ENCODE measurements at regions not wholly inside any gene's neighbourhood (a gene's known extent, or its start where the extent isn't known, plus 50 kb on each side); places are given as distances from the start of the nearest gene placed in this dataset.

GRCh38 chr4:64613046-64613445, 203.8 kb upstream of the TECRL start:
- DNase-seq (ENCODE audit: low read depth in 1 of 2, low spot score in 1 of 2) = no peak

DNA sequence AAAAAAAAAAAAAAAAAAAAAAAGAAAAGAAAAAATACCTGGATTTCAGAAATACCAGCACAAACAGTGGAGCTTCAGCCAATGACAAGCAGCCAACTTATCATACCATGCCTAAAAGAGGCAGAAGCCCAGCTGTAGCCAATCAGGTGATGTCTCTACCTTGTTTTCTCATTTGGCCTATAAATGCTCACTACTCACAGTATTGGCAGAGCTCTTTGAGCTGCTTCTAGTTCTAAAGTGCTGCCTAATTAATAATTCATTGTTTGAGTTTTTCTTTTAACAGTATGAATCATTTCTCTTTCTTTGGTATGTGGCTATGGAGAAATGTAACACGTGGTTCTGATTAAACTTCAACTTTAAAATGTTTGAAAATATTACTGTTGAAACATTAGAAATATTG, 188.8 kb upstream of the TECRL start:
- no peak for DNase-seq (ENCODE audit: low read depth in 1 of 2, low spot score in 1 of 2)

DNA sequence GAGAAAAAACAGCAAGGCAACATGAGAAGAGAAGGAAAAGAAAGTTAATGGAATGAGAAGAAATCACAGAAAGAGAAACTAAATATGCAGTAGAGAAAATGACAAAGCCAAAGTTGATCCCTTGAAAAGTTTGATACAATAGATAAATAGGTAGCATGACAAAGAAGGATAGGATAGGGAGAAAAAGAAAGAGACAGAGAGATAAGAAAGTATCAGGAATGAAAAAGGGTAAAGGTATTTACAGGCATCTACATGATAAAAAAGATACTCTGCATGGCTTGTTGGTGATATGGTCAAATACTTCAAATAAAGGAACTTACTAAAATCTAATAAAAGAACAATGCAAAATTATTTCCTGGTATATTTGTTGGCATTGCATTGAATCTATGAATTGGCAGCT, 185.5 kb upstream of the TECRL start:
- no peak for DNase-seq (ENCODE audit: low read depth in 1 of 2, low spot score in 1 of 2)

DNA sequence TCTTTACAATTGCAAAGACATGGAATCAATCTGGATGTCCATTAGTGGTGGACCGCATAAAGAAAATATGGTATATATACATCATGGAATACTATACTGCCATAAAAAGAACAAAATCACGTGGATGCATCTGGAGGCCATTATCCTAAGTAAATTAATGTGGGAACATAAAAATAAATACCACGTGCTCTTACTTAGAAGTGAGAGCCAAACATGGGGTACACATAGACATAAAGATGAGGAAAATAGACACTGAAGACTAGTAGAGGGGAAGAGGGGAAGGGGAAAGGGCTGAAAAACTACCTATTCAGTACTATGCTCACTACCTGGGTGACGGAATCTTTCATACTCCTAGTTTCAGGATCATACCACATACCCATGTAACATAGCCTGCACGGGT, 179.3 kb upstream of the TECRL start:
- DNase-seq (ENCODE audit: low read depth in 1 of 2, low spot score in 1 of 2) = no peak

- no peak for DNase-seq (ENCODE audit: low read depth in 1 of 2, low spot score in 1 of 2)
These were observed 175.8 kb upstream of the TECRL start for GRCh38 chr4:64584981-64585557.

- DNase-seq (ENCODE audit: low read depth in 1 of 2, low spot score in 1 of 2) = no peak
These were observed 174.9 kb upstream of the TECRL start for GRCh38 chr4:64584125-64584524.

DNA sequence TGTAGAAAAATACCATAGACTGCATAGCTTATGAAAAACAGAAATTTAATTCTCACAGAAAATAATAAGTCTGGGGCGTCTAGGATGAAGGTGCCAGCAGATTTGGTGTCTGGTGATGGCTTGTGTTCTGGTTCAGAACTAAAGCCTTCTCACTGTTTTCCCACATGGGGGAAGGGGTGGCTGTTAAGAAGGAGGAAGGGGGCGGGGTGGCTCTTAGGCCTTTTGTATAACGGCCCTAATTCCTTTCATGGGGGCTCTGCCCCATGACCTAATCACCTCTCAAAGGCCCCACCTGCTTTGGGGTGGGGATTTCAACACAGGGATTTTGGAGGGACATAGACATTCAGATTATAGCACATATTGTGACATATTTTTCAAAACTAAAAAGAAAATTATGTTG, 173.2 kb upstream of the TECRL start:
- no peak for DNase-seq (ENCODE audit: low read depth in 1 of 2, low spot score in 1 of 2)

- no peak for DNase-seq (ENCODE audit: low read depth in 1 of 2, low spot score in 1 of 2)
These were observed 172.2 kb upstream of the TECRL start for GRCh38 chr4:64581422-64581821.

DNA sequence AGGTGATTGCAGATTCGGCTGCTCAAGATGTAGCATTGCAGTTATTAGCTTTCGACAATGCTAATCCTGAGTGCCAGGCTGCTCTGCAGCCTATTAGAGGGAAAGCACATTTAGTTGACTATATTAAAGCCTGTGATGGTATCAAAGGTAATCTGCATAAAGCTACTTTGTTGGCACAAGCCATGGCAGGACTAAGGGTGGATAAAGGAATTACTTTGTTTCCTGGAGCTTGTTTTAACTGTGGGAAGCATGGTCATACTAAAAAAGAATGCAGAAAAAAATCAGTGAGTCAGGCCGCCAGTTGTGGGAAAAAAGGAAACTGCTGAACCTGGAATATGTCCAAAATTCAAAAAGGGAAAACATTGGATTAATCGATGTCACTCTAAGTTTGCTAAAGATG, 154.9 kb upstream of the TECRL start:
- no peak for DNase-seq (ENCODE audit: low read depth in 1 of 2, low spot score in 1 of 2)

GRCh38 chr4:64559571-64559970, 150.3 kb upstream of the TECRL start:
- DNase-seq (ENCODE audit: low read depth in 1 of 2, low spot score in 1 of 2) = no peak

DNA sequence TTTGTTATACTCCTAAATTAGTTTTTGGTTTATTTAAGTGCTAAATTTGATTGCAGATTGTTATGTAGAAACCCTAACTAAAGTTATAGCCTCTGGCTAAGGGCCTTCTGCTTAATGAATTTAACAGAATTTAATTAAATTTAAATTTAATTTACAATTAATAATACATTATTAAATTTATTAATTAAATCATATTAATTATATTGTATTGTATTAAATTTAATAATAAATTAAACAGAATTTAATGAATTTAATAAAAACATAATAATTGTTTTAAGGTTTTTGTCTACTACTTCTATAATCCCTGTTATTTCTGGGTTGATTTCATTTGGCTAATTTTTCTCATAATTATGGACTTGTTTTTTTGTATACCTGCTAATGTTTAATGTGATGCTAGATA, 141.9 kb upstream of the TECRL start:
- no peak for DNase-seq (ENCODE audit: low read depth in 1 of 2, low spot score in 1 of 2)

DNA sequence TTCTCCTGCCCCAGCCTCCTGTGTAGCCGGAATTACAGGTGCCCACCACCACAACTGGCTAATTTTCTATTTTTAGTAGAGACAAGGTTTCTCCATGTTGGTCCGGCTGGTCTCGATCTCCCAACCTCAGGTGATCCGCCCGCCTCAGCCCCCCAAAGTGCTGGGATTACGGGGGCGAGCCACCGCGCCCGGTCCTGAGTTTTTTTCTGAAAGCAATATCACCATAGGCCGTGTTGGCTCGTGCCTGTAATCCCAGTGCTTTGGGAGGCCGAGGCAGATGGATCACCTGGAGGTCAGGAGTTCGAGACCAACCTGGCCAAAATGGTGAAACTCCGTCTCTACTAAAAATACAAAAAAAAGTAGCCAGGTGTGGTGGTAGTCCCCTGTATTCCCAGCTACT, 136.3 kb upstream of the TECRL start:
- no peak for DNase-seq (ENCODE audit: low read depth in 1 of 2, low spot score in 1 of 2)

DNA sequence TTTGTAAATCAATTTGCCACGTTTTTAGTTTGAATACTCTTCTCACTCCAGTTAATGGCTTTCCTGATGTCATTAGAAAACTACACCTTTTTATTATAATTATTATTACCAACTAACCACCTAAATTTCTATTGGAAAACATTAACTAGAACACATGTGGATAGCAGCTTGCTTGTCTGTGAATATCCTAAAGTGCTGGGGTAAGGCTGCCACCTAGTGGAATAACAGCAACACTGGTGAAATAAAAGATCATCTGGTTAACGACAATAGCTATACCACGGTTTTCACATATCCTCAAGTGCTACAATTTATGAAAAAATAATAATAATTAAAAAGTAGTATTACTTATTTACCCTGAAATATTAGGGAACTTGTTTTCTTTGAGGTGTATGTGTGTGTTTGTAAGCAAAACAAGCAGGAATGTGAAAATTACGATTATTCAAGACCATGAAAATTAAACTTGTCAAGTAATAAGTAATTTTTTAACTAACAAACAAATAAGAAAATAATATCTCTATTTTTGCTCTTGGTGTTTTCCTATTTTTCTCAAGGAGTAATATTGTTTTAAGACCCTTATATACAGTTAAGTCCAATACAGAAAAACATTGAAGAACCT, 130.1 kb upstream of the TECRL start:
- peak in 1 of 2 donors; percentile 17 for DNase-seq (ENCODE audit: low read depth in 1 of 2, low spot score in 1 of 2)

- DNase-seq (ENCODE audit: low read depth in 1 of 2, low spot score in 1 of 2) = no peak
These were observed 129.0 kb upstream of the TECRL start for GRCh38 chr4:64538219-64538618.

- DNase-seq (ENCODE audit: low read depth in 1 of 2, low spot score in 1 of 2) = no peak
These were observed 124.4 kb upstream of the TECRL start for GRCh38 chr4:64533637-64534036.

DNA sequence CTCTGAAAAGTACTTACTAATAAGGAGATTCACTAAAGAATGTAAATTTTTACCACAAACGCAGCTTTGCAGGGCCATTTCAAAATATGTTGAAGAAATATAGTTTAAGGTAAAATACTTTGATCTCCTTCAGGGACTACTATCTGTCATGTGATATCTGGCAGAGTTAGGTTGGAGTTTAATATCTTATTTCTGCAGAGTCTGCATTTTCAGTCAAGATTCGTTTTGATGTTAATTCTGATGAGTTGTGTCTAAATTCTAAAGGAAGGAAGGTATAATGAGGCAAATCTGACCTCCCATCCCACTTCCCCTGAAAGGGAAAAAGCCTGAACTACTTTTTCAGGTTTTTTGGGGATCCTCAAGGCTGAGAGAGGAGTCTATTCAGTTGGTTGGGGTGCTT, 123.9 kb upstream of the TECRL start:
- DNase-seq (ENCODE audit: low read depth in 1 of 2, low spot score in 1 of 2) = no peak

- DNase-seq (ENCODE audit: low read depth in 1 of 2, low spot score in 1 of 2) = no peak
These were observed 111.2 kb upstream of the TECRL start for GRCh38 chr4:64520421-64520820.

- DNase-seq (ENCODE audit: low read depth in 1 of 2, low spot score in 1 of 2) = no peak
These were observed 109.3 kb upstream of the TECRL start for GRCh38 chr4:64518600-64518999.

- no peak for DNase-seq (ENCODE audit: low read depth in 1 of 2, low spot score in 1 of 2)
These were observed 106.9 kb upstream of the TECRL start for GRCh38 chr4:64516176-64516575.

- no peak for DNase-seq (ENCODE audit: low read depth in 1 of 2, low spot score in 1 of 2)
These were observed 98.8 kb upstream of the TECRL start for GRCh38 chr4:64508089-64508488.

GRCh38 chr4:64503945-64504675, 94.9 kb upstream of the TECRL start:
- no peak for DNase-seq (ENCODE audit: low read depth in 1 of 2, low spot score in 1 of 2)

GRCh38 chr4:64503416-64503815, 94.2 kb upstream of the TECRL start:
- DNase-seq (ENCODE audit: low read depth in 1 of 2, low spot score in 1 of 2) = no peak

- no peak for DNase-seq (ENCODE audit: low read depth in 1 of 2, low spot score in 1 of 2)
These were observed 88.2 kb upstream of the TECRL start for GRCh38 chr4:64497491-64497890.

Data from activated CD4-positive, alpha-beta T cell treated with anti-CD3 and anti-CD28 coated beads, Interleukin-2, amount 50 U/mL, for 24 hours (primary cell).